ENCODE measurements at regions not wholly inside any gene's neighbourhood (a gene's known extent, or its start where the extent isn't known, plus 50 kb on each side); places are given as distances from the start of the nearest gene placed in this dataset.

- TF ChIP-seq CTCF (IDR thresholded peaks at IDR 0.05): no peak
- TF ChIP-seq POLR2AphosphoS5 (IDR thresholded peaks at IDR 0.05; ENCODE audit: insufficient read depth in 1 of 2, low read depth in 1 of 2): no peak
- no peak for TF ChIP-seq POLR2A (IDR thresholded peaks at IDR 0.05)
Measured at GRCh38 chr13:29940715-29941114, 90.3 kb upstream of the UBL3 start.
